Immature natural killer cell (primary cell): ENCODE measurements at regions not wholly inside any gene's neighbourhood (a gene's known extent, or its start where the extent isn't known, plus 50 kb on each side); places are given as distances from the start of the nearest gene placed in this dataset.

ENCODE experiments used
- DNase-seq, 3 donors: peaks; one replicate each; pipeline ENCODE4 v3.0.0; 2022; ENCODE audit warnings: mixed read lengths in 1 of 3
- H3K27ac Mint-ChIP-seq, 6 donors: one replicate each; pipeline ENCODE4 v1.8.0; 2020; ENCODE audit warnings: mixed read lengths in 6 of 6, mild to moderate bottlenecking in 5 of 6, inconsistent platforms in 4 of 6, moderate library complexity in 3 of 6
- H3K27me3 Mint-ChIP-seq, 3 donors: one replicate each; pipeline ENCODE4 v1.8.0; 2020 to 2021; ENCODE audit warnings: low read depth in 3 of 3, mild to moderate bottlenecking in 3 of 3, mixed read lengths in 3 of 3, moderate library complexity in 3 of 3, inconsistent platforms in 1 of 3
- H3K36me3 Mint-ChIP-seq, 3 donors: one replicate each; pipeline ENCODE4 v1.8.0; 2020; ENCODE audit warnings: mixed read lengths in 3 of 3, inconsistent platforms in 2 of 3, mild to moderate bottlenecking in 2 of 3
- H3K4me1 Mint-ChIP-seq, 2 donors: one replicate each; pipeline ENCODE4 v1.8.0; 2020; ENCODE audit warnings: inconsistent platforms in 2 of 2, mild to moderate bottlenecking in 2 of 2, mixed read lengths in 2 of 2, moderate library complexity in 1 of 2
- H3K4me3 Mint-ChIP-seq, 5 donors: one replicate each; pipeline ENCODE4 v1.8.0; 2020; ENCODE audit warnings: mild to moderate bottlenecking in 5 of 5, mixed read lengths in 5 of 5, inconsistent platforms in 3 of 5, moderate library complexity in 3 of 5
- H3K9me3 Mint-ChIP-seq, 6 donors: one replicate each; pipeline ENCODE4 v1.8.0; 2020; ENCODE audit warnings: mild to moderate bottlenecking in 6 of 6, mixed read lengths in 6 of 6, inconsistent platforms in 4 of 6, moderate library complexity in 3 of 6

DNA sequence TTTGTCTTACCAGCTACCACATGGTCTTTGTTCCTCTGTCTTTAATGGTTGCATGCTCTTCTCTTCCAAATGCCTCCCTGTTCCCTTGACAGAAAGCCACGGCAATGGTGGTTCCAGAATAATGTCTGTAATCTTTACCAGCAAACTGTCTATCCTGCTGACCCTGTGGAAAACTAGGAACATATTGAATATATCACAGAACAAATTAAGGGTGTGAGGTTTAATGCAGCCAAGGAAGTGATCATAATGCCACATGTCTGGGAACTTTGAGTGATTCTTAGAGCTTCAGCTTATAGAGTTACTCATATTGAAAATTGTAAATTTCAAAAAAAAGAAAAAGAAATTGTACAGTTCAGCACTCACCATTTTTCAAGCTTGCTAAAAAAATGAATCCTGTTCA, 282.9 kb upstream of the RARB start:
- no peak overlapping the region for H3K27ac Mint-ChIP-seq
- peaks cover 0 to 10% (median 3%) of the 10 kb centered on the region in 6 donors for H3K9me3 Mint-ChIP-seq
- H3K4me1 Mint-ChIP-seq = no peaks in the 10 kb centered on the region
- H3K36me3 Mint-ChIP-seq = no peaks in the 10 kb centered on the region
- H3K4me3 Mint-ChIP-seq = no peak overlapping the region
- peaks cover 0 to 3% (median 0%) of the 10 kb centered on the region in 3 donors for H3K27me3 Mint-ChIP-seq
- no peak for DNase-seq

GRCh38 chr3:25150199-25150598, 277.9 kb upstream of the RARB start:
- Mint-ChIP-seq H3K27ac (no peak overlapping the region), H3K4me1 (no peaks in the 10 kb centered on the region)
- no peak for DNase-seq

DNA sequence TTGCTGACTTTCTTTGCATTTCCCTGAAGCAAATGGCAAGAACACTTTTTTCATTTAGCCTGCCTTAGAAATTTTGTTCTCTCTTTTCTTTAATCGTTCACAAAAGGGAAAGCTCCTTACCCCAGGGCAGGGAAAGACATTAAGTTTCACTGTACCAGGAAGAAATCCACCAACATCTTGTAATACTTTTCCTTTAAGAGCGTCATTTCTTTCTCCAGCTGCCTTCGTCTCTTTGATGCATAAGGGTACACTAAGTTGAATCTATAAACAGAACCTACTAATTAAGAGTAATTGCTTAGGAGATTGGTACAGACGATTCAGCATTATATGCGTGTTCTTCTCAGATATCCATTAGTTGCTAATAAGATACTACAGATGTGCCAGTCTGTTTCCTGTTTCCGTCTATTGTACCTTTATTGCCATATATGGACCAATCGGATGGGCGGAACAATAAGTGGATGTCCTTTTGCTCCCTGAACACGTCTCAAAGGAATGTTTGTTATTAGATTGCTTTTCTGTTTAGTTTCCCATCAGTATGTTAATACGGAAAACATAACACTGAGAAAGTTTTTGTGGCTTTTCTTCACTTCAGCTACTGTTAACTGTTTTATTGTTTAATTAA, 276.7 kb upstream of the RARB start:
- Mint-ChIP-seq H3K36me3 (no peaks in the 10 kb centered on the region), H3K27ac (no peak overlapping the region), H3K4me1 (no peaks in the 10 kb centered on the region), H3K4me3 (no peak overlapping the region), H3K9me3 (peaks cover 0 to 10% (median 4%) of the 10 kb centered on the region in 6 donors), H3K27me3 (peaks cover 0 to 5% (median 0%) of the 10 kb centered on the region in 3 donors)
- DNase-seq = no peak

More at GRCh38 chr3:25150199-25150598, 277.9 kb upstream of the RARB start:
- no peaks in the 10 kb centered on the region for H3K36me3 Mint-ChIP-seq
- peaks cover 0 to 14% (median 4%) of the 10 kb centered on the region in 6 donors for H3K9me3 Mint-ChIP-seq
- peaks cover 0 to 5% (median 0%) of the 10 kb centered on the region in 3 donors for H3K27me3 Mint-ChIP-seq
- no peak overlapping the region for H3K4me3 Mint-ChIP-seq

- no peak for DNase-seq
- H3K4me3 Mint-ChIP-seq = no peak overlapping the region
- no peak overlapping the region for H3K27ac Mint-ChIP-seq
- H3K27me3 Mint-ChIP-seq = peaks cover 0 to 5% (median 0%) of the 10 kb centered on the region in 3 donors
- no peaks in the 10 kb centered on the region for H3K4me1 Mint-ChIP-seq
- no peaks in the 10 kb centered on the region for H3K36me3 Mint-ChIP-seq
- H3K9me3 Mint-ChIP-seq = peaks cover 0 to 9% (median 4%) of the 10 kb centered on the region in 6 donors
Measured at GRCh38 chr3:25151903-25152295, 276.2 kb upstream of the RARB start.

- peaks cover 0 to 4% (median 4%) of the 10 kb centered on the region in 6 donors for H3K9me3 Mint-ChIP-seq
- no peaks in the 10 kb centered on the region for H3K4me1 Mint-ChIP-seq
- peaks cover 0 to 5% (median 0%) of the 10 kb centered on the region in 3 donors for H3K27me3 Mint-ChIP-seq
- no peak for DNase-seq
- no peaks in the 10 kb centered on the region for H3K36me3 Mint-ChIP-seq
- no peak overlapping the region for H3K27ac Mint-ChIP-seq
- H3K4me3 Mint-ChIP-seq = no peak overlapping the region
Measured at GRCh38 chr3:25153136-25153535, 274.9 kb upstream of the RARB start.

DNA sequence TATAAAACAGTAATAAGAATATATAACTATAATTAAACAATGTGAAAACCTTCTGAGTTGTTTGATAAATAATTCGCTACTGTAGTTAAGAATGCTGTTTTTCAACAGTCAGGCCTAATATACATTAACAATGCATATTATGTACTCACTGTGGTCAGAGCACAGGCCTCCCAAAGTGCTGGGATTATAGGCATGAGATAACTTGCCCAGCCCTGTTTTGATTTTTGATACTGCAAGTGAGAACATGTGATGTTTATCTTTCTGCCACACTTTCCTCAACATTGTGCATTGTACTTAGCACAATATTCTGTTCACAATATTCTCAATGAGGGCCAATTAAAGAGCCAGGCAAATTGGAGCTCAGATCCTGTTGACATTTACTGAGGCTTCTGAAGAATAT, 274.5 kb upstream of the RARB start:
- DNase-seq = no peak
- H3K27me3 Mint-ChIP-seq = peaks cover 0 to 5% (median 0%) of the 10 kb centered on the region in 3 donors
- H3K4me1 Mint-ChIP-seq = no peaks in the 10 kb centered on the region

GRCh38 chr3:25155652-25156471, 272.2 kb upstream of the RARB start:
- Mint-ChIP-seq H3K36me3 (no peaks in the 10 kb centered on the region), H3K4me1 (no peaks in the 10 kb centered on the region), H3K27ac (no peak overlapping the region), H3K9me3 (peaks cover 0 to 4% (median 2%) of the 10 kb centered on the region in 6 donors), H3K27me3 (peaks cover 0 to 6% (median 3%) of the 10 kb centered on the region in 3 donors), H3K4me3 (no peak overlapping the region)
- DNase-seq = no peak

More for the DNA sequence above, 274.5 kb upstream of the RARB start:
- Mint-ChIP-seq H3K36me3 (no peaks in the 10 kb centered on the region), H3K27ac (no peak overlapping the region), H3K9me3 (peaks cover 0 to 4% (median 4%) of the 10 kb centered on the region in 6 donors), H3K4me3 (no peak overlapping the region)

- no peak overlapping the region for H3K4me3 Mint-ChIP-seq
- no peak overlapping the region for H3K27ac Mint-ChIP-seq
- no peaks in the 10 kb centered on the region for H3K4me1 Mint-ChIP-seq
- H3K9me3 Mint-ChIP-seq = peaks cover 0 to 4% (median 2%) of the 10 kb centered on the region in 6 donors
- peaks cover 0 to 9% (median 3%) of the 10 kb centered on the region in 3 donors for H3K27me3 Mint-ChIP-seq
- no peaks in the 10 kb centered on the region for H3K36me3 Mint-ChIP-seq
- DNase-seq = no peak
Measured at GRCh38 chr3:25156626-25157025, 271.4 kb upstream of the RARB start.

GRCh38 chr3:25165306-25165705, 262.8 kb upstream of the RARB start:
- DNase-seq = no peak
- Mint-ChIP-seq H3K4me1 (no peaks in the 10 kb centered on the region), H3K36me3 (peaks cover 0 to 5% (median 0%) of the 10 kb centered on the region in 3 donors), H3K4me3 (no peak overlapping the region), H3K27me3 (peaks cover 0 to 4% (median 4%) of the 10 kb centered on the region in 3 donors), H3K9me3 (peaks cover 0 to 9% (median 4%) of the 10 kb centered on the region in 6 donors), H3K27ac (no peak overlapping the region)

- Mint-ChIP-seq H3K4me3 (no peak overlapping the region), H3K27me3 (peaks cover 0 to 4% (median 4%) of the 10 kb centered on the region in 3 donors)
Measured at GRCh38 chr3:25166016-25166415, 262.0 kb upstream of the RARB start.

DNA sequence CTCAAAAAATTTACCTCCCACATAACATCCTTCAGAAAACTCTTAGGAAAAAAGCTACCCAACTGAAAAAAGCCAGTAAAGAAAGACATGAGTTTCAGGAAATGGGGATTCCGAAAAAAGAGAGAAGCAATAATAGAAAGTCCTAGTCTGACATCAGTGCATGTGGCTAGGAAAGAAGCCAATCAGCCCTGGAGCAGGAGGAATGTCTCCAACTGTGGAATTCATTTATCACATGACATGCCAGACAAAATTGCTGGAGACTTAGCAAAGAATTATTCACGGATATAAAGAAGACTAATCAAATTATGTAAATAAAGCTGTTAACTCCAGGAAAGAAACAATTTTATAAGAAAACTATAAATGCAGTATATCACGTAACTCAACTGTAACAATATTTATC, 258.9 kb upstream of the RARB start:
- H3K9me3 Mint-ChIP-seq = peaks cover 0 to 9% (median 5%) of the 10 kb centered on the region in 6 donors
- DNase-seq = no peak
- no peak overlapping the region for H3K27ac Mint-ChIP-seq
- H3K36me3 Mint-ChIP-seq = peaks cover 0 to 5% (median 0%) of the 10 kb centered on the region in 3 donors
- peaks cover 0 to 4% (median 2%) of the 10 kb centered on the region in 3 donors for H3K27me3 Mint-ChIP-seq
- no peak overlapping the region for H3K4me3 Mint-ChIP-seq
- H3K4me1 Mint-ChIP-seq = no peaks in the 10 kb centered on the region

More at GRCh38 chr3:25166016-25166415, 262.0 kb upstream of the RARB start:
- DNase-seq = no peak
- Mint-ChIP-seq H3K27ac (no peak overlapping the region), H3K9me3 (peaks cover 0 to 9% (median 4%) of the 10 kb centered on the region in 6 donors), H3K36me3 (peaks cover 0 to 5% (median 0%) of the 10 kb centered on the region in 3 donors), H3K4me1 (no peaks in the 10 kb centered on the region)

DNA sequence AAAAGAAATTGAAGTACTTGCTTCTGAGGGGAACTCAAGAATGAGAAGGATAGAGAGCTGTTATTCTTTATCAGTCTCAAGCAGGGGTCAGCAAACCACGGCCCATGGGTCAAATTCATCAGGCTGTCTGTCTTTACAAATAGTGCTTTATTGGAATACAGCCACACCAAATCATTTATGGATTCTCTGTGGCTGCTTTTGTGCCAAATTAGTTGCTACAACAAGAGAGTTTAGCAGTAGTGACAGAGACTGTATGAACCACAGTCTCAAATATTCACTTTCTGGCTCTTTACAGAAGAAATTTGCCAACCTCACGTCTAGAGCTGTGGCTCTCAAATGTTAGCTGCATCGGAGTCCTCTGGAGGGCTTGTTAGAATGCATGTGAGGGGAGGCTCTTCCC, 258.0 kb upstream of the RARB start:
- H3K9me3 Mint-ChIP-seq = peaks cover 0 to 9% (median 5%) of the 10 kb centered on the region in 6 donors
- no peaks in the 10 kb centered on the region for H3K4me1 Mint-ChIP-seq
- no peak for DNase-seq
- H3K27me3 Mint-ChIP-seq = peaks cover 0 to 4% (median 2%) of the 10 kb centered on the region in 3 donors
- no peak overlapping the region for H3K4me3 Mint-ChIP-seq
- H3K36me3 Mint-ChIP-seq = peaks cover 0 to 5% (median 0%) of the 10 kb centered on the region in 3 donors
- no peak overlapping the region for H3K27ac Mint-ChIP-seq

- H3K9me3 Mint-ChIP-seq = peaks cover 0 to 9% (median 3%) of the 10 kb centered on the region in 6 donors
- peaks cover 0 to 5% (median 0%) of the 10 kb centered on the region in 3 donors for H3K36me3 Mint-ChIP-seq
- no peak for DNase-seq
- H3K4me1 Mint-ChIP-seq = no peaks in the 10 kb centered on the region
- H3K27me3 Mint-ChIP-seq = peaks cover 0 to 4% (median 0%) of the 10 kb centered on the region in 3 donors
- H3K27ac Mint-ChIP-seq = no peak overlapping the region
- H3K4me3 Mint-ChIP-seq = no peak overlapping the region
Measured at GRCh38 chr3:25171118-25171807, 256.8 kb upstream of the RARB start.
